HG03442 (cell line): ENCODE measurements at regions not wholly inside any gene's neighbourhood (a gene's known extent, or its start where the extent isn't known, plus 50 kb on each side); places are given as distances from the start of the nearest gene placed in this dataset.
"Not testable (repeated sequence)": the region's sequence is repeated elsewhere in the genome, so short reads cannot be mapped to it uniquely, and the experiment has no call there.

Source experiments
- ATAC-seq: cut with Tn5 transposase; IDR thresholded peaks from one replicate; pipeline ENCODE4 v1.9.1; 2021; ENCODE audit warnings: mild to moderate bottlenecking, moderate library complexity; ENCODE audit not compliant: unreplicated experiment

- ATAC-seq, result no peak
Measured at GRCh38 chr4:180960743-180961401, 1282.3 kb upstream of the TENM3 start.

- no peak for ATAC-seq
Measured at GRCh38 chr4:180962268-180962667, 1280.9 kb upstream of the TENM3 start.

GRCh38 chr4:180966312-180966711 is 1276.9 kb upstream of the TENM3 start:
- no peak for ATAC-seq

GRCh38 chr4:180967936-180968335 is 1275.3 kb upstream of the TENM3 start:
- no peak for ATAC-seq

GRCh38 chr4:180973894-180974293 is 1269.3 kb upstream of the TENM3 start:
- ATAC-seq, result no peak

GRCh38 chr4:180990931-180991330 is 1252.3 kb upstream of the TENM3 start:
- no peak for ATAC-seq

GRCh38 chr4:180993244-180993836 is 1249.9 kb upstream of the TENM3 start:
- no peak for ATAC-seq

- ATAC-seq, result no peak
Measured at GRCh38 chr4:180994722-180995121, 1248.5 kb upstream of the TENM3 start.

GRCh38 chr4:180999217-180999616 is 1244.0 kb upstream of the TENM3 start:
- ATAC-seq, result no peak

- ATAC-seq, result no peak
Measured at GRCh38 chr4:181004056-181004455, 1239.1 kb upstream of the TENM3 start.

- no peak for ATAC-seq
Measured at GRCh38 chr4:181006499-181007260, 1236.5 kb upstream of the TENM3 start.

GRCh38 chr4:181007751-181008150 is 1235.5 kb upstream of the TENM3 start:
- no peak for ATAC-seq

GRCh38 chr4:181008164-181008563 is 1235.0 kb upstream of the TENM3 start:
- no peak for ATAC-seq

- no peak for ATAC-seq
Measured at GRCh38 chr4:181013162-181013561, 1230.0 kb upstream of the TENM3 start.

GRCh38 chr4:181017038-181017437 is 1226.2 kb upstream of the TENM3 start:
- ATAC-seq, result no peak

- ATAC-seq, result no peak
Measured at GRCh38 chr4:181018472-181018871, 1224.7 kb upstream of the TENM3 start.

- ATAC-seq, result no peak
Measured at GRCh38 chr4:181018913-181019312, 1224.3 kb upstream of the TENM3 start.

GRCh38 chr4:181020456-181020855 is 1222.7 kb upstream of the TENM3 start:
- ATAC-seq, result no peak

- ATAC-seq, result no peak
Measured at GRCh38 chr4:181021213-181021612, 1222.0 kb upstream of the TENM3 start.

- ATAC-seq, result not testable (repeated sequence)
Measured at GRCh38 chr4:181030135-181030921, 1212.9 kb upstream of the TENM3 start.

- no peak for ATAC-seq
Measured at GRCh38 chr4:181030961-181031360, 1212.2 kb upstream of the TENM3 start.
